Transverse colon (tissue), 4 donors: ENCODE measurements at regions not wholly inside any gene's neighbourhood (a gene's known extent, or its start where the extent isn't known, plus 50 kb on each side); places are given as distances from the start of the nearest gene placed in this dataset.
"Not testable (repeated sequence)": the region's sequence is repeated elsewhere in the genome, so short reads cannot be mapped to it uniquely, and the experiment has no call there.

Source experiments
- DNase-seq: peaks from one replicate; pipeline ENCODE4 v3.0.0-alpha.2; 2019
- H3K27ac ChIP-seq, 4 donors: fragments of 200-600 bp; sonication (generic); 2 replicates each; pipeline ENCODE4 v1.5.1; 2016 to 2018; ENCODE audit warnings: inconsistent platforms in 4 of 4
- H3K27me3 ChIP-seq: fragments of 200-600 bp; sonication (generic); 2 replicates; pipeline ENCODE4 v1.5.1; 2017; ENCODE audit warnings: inconsistent platforms
- H3K36me3 ChIP-seq, 4 donors: fragments of 200-600 bp; sonication (generic); 2 replicates each; pipeline ENCODE4 v1.5.1; 2017 to 2019; ENCODE audit warnings: inconsistent platforms in 4 of 4
- H3K4me1 ChIP-seq, 4 donors: fragments of 200-600 bp; sonication (generic); 2 replicates each; pipeline ENCODE4 v1.5.1; 2017 to 2020; ENCODE audit warnings: inconsistent platforms in 4 of 4
- H3K4me3 ChIP-seq, 4 donors: fragments of 200-600 bp; sonication (generic); 1 replicate in 1 of 4; 2 replicates in 3 of 4; pipeline versions ENCODE4 v1.5.1 to v1.6.1; 2017 to 2019; ENCODE audit warnings: inconsistent platforms in 4 of 4
- H3K9me3 ChIP-seq, 2 donors: fragments of 200-600 bp; sonication (generic); 2 replicates each; pipeline ENCODE4 v1.5.1; 2017 to 2019; ENCODE audit warnings: inconsistent platforms in 2 of 2
- EP300 ChIP-seq: sonication (generic); formaldehyde crosslinking; IDR thresholded peaks from one replicate; pipeline ENCODE4 v1.6.1; 2017; ENCODE audit warnings: antibody characterized with exemption, low read depth
- POLR2A ChIP-seq: fragments of 450-650 bp; IDR thresholded peaks from one replicate; pipeline ENCODE4 v1.6.1; 2016; ENCODE audit warnings: antibody characterized with exemption, mild to moderate bottlenecking, moderate library complexity
- POLR2AphosphoS5 ChIP-seq, 3 donors: sonication (generic); formaldehyde crosslinking; IDR thresholded peaks; one replicate each; pipeline ENCODE4 v1.6.1; 2016; ENCODE audit warnings: antibody characterized with exemption in 3 of 3
- WGBS, 2 donors: methylation state at CpG; one replicate each; pipeline ENCODE4 v1.1.5; 2018; ENCODE audit warnings: low coverage in 1 of 2; 5-methylcytosine and 5-hydroxymethylcytosine counted together
- in situ Hi-C, 4 donors: fragments of 200-750 bp; cut with MboI; loops; one replicate each; pipeline versions ENCODE4 v1.15.0 to v1.15.1; 2017; ENCODE audit warnings: low sequenced_read_pairs in 3 of 4, low pct_ligation_motif_present in 1 of 4, low pct_unique_long_range_greater_than_20kb in 1 of 4
- intact Hi-C: fragments of 100-400 bp; cut with DNase I; formaldehyde crosslinking; loops from one replicate; pipeline ENCODE4 v1.15.1; 2023; ENCODE audit warnings: low total_unique reads
- TF ChIP-seq, protein P1 (sequence below), 5 experiments: fragments of 200-600 bp in 3 of 5; fragments of 450-650 bp in 2 of 5; sonication (generic) in 3 of 5; IDR thresholded peaks; 1 replicate in 2 of 5; 2 replicates in 3 of 5; pipeline ENCODE4 v1.5.1; 2016 to 2017; ENCODE audit warnings: antibody characterized with exemption in 5 of 5, inconsistent platforms in 3 of 5, mild to moderate bottlenecking in 2 of 5, moderate library complexity in 1 of 5

GRCh38 chr2:82996217-82996616, 1462.9 kb downstream of the SUCLG1 start:
- intact Hi-C loops (no loop called here), in situ Hi-C loops (no loop called here)
- TF ChIP-seq POLR2AphosphoS5 (IDR thresholded peaks at IDR 0.05) (no peak), POLR2A (no peak)
- 66 to 80% methylated on average over 3 of the region's 3 CpGs for WGBS, 2 donors
- no peak for DNase-seq
- no peaks in the 10 kb centered on the region for H3K9me3 ChIP-seq
- no peaks in the 10 kb centered on the region for H3K27me3 ChIP-seq
- no peak overlapping the region for H3K4me3 ChIP-seq
- no peak overlapping the region for H3K27ac ChIP-seq
- H3K36me3 ChIP-seq = no peaks in the 10 kb centered on the region
- H3K4me1 ChIP-seq = peaks cover 0 to 3% (median 0%) of the 10 kb centered on the region in 4 donors

DNA sequence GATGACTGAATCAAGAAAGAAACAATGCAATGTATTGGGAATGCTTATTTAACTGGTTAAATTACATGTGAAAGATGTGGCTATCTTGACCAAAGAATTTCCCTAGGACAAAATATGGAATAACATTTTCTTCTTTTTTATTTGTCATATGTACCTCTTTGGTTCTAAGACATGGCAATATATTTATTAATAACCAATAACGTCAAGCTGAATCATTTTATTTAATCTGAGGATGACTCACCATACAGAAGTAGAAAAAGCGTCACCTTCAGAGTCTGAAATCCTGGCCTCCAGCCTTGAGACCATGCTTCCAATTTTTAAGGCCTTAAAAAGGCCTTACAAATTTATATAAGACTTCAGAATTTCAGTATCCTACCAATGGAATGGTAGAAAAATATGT, 1464.9 kb downstream of the SUCLG1 start:
- 67 to 100% methylated on average over 2 of the region's 2 CpGs for WGBS, 2 donors
- H3K27me3 ChIP-seq = no peaks in the 10 kb centered on the region
- no peak for DNase-seq
- in situ Hi-C loops (no loop called here), intact Hi-C loops (no loop called here)
- no peak overlapping the region for H3K27ac ChIP-seq
- no peaks in the 10 kb centered on the region for H3K36me3 ChIP-seq
- H3K9me3 ChIP-seq = no peaks in the 10 kb centered on the region
- TF ChIP-seq POLR2AphosphoS5 (IDR thresholded peaks at IDR 0.05) (no peak), POLR2A (no peak), EP300 (no peak)
- TF ChIP-seq, protein P1, sequence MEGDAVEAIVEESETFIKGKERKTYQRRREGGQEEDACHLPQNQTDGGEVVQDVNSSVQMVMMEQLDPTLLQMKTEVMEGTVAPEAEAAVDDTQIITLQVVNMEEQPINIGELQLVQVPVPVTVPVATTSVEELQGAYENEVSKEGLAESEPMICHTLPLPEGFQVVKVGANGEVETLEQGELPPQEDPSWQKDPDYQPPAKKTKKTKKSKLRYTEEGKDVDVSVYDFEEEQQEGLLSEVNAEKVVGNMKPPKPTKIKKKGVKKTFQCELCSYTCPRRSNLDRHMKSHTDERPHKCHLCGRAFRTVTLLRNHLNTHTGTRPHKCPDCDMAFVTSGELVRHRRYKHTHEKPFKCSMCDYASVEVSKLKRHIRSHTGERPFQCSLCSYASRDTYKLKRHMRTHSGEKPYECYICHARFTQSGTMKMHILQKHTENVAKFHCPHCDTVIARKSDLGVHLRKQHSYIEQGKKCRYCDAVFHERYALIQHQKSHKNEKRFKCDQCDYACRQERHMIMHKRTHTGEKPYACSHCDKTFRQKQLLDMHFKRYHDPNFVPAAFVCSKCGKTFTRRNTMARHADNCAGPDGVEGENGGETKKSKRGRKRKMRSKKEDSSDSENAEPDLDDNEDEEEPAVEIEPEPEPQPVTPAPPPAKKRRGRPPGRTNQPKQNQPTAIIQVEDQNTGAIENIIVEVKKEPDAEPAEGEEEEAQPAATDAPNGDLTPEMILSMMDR (IDR thresholded peaks at IDR 0.05) = no peak
- H3K4me3 ChIP-seq = no peak overlapping the region
- peaks cover 0 to 3% (median 0%) of the 10 kb centered on the region in 4 donors for H3K4me1 ChIP-seq

- in situ Hi-C loops = no loop called here
- TF ChIP-seq EP300 = no peak
- TF ChIP-seq POLR2AphosphoS5 (IDR thresholded peaks at IDR 0.05) = no peak
- TF ChIP-seq, protein P1 (IDR thresholded peaks at IDR 0.05) = no peak
- no peak for TF ChIP-seq POLR2A
These were observed 1465.5 kb downstream of the SUCLG1 start for GRCh38 chr2:82993609-82994008.

DNA sequence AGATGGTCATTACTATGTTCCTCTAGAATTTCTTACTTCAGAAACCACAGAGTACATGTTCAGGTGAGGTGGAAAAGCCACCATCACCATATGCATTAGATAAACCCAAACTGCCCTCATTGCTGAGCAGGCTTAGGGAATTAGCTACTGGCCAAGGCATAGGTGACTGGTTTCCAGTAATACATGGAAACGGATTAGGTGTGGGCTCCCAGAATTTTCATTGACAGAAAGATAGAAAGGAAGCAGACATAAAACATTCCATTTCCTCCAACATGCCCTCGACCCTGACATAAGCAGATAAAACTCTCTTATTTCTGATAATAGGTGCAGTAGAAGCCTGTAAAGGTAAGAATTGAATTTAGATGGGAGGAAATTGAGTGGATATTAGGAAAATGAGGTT, 1466.1 kb downstream of the SUCLG1 start:
- Histone ChIP-seq H3K27me3 (no peaks in the 10 kb centered on the region), H3K4me1 (no peaks in the 10 kb centered on the region), H3K9me3 (no peaks in the 10 kb centered on the region), H3K27ac (no peak overlapping the region), H3K4me3 (no peak overlapping the region), H3K36me3 (no peaks in the 10 kb centered on the region)
- intact Hi-C loops = no loop called here
- in situ Hi-C loops = no loop called here
- DNase-seq = no peak
- WGBS, 2 donors = 50 to 73% methylated on average over 1 to 2 of the region's 2 CpGs
- TF ChIP-seq POLR2AphosphoS5 (IDR thresholded peaks at IDR 0.05) = no peak
- TF ChIP-seq, protein P1 (IDR thresholded peaks at IDR 0.05) = no peak
- TF ChIP-seq POLR2A = no peak
- no peak for TF ChIP-seq EP300

More at GRCh38 chr2:82993609-82994008, 1465.5 kb downstream of the SUCLG1 start:
- Histone ChIP-seq H3K4me1 (peaks cover 0 to 2% (median 0%) of the 10 kb centered on the region in 4 donors), H3K36me3 (no peaks in the 10 kb centered on the region), H3K27me3 (no peaks in the 10 kb centered on the region), H3K9me3 (no peaks in the 10 kb centered on the region), H3K4me3 (no peak overlapping the region), H3K27ac (no peak overlapping the region)
- intact Hi-C loops = no loop called here
- 68 to 71% methylated on average over 2 of the region's 2 CpGs for WGBS, 2 donors
- no peak for DNase-seq

DNA sequence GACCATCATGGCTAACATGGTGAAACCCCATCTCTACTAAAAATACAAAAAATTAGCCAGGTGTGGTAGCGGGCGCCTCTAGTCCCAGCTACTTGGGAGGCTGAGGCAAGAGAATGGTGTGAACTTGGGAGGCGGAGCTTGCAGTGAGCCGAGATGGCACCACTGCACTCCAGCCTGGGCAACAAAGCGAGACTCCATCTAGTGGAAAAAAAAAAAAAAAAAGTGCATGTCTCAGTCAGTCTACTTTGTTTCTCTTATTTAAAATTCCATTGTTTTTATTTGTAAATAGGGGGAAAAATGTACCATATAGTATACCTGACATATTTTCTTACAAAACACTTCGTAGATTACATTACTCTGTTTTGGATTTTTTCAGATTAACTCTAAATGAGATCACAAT, 1471.4 kb downstream of the SUCLG1 start:
- H3K9me3 ChIP-seq, intact Hi-C loops, H3K27ac ChIP-seq, H3K27me3 ChIP-seq, H3K4me1 ChIP-seq, H3K36me3 ChIP-seq, H3K4me3 ChIP-seq, DNase-seq, in situ Hi-C loops: not testable (repeated sequence)
- WGBS, 2 donors = 90 to 96% methylated on average over 6 of the region's 6 CpGs
